Inflammatory macrophage (primary cell): ENCODE measurements at regions not wholly inside any gene's neighbourhood (a gene's known extent, or its start where the extent isn't known, plus 50 kb on each side); places are given as distances from the start of the nearest gene placed in this dataset.
"Not testable (repeated sequence)": the region's sequence is repeated elsewhere in the genome, so short reads cannot be mapped to it uniquely, and the experiment has no call there.

ENCODE experiments used
- DNase-seq, 2 donors: peaks; one replicate each; pipeline ENCODE4 v3.0.0-alpha.2; 2020 to 2022

GRCh38 chr3:69688400-69688799 is 50.9 kb upstream of the MITF start:
- peak in 1 of 2 donors; percentile 7 for DNase-seq

GRCh38 chr3:69687641-69688040 is 51.6 kb upstream of the MITF start:
- peak; percentile 21 to 52 for DNase-seq

- DNase-seq: no peak
Observed at GRCh38 chr3:69686056-69686455, 53.2 kb upstream of the MITF start.

GRCh38 chr3:69684309-69684961 is 54.8 kb upstream of the MITF start:
- no peak for DNase-seq

- DNase-seq: no peak
Observed at GRCh38 chr3:69683082-69683806, 56.0 kb upstream of the MITF start.

DNA sequence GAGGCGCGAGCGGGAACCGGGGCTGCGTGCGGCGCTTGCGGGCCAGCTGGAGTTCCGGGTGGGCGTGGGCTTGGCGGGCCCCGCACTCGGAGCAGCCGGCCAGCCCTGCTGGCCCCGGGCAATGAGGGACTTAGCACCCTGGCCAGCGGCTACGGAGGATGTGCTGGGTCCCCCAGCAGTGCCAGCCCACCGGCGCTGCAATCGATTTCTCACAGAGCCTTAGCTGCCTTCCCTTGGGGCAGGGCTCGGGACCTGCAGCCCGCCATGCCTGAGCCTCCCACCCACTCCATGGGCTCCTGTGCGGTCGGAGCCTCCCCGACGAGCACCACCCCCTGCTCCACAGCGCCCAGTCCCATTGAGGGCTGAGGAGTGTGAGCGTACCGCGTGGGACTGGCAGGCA is 61.8 kb upstream of the MITF start:
- DNase-seq: not testable (repeated sequence)

GRCh38 chr3:69675786-69676530 is 63.3 kb upstream of the MITF start:
- DNase-seq: no peak

GRCh38 chr3:69674752-69675151 is 64.5 kb upstream of the MITF start:
- DNase-seq: no peak

DNA sequence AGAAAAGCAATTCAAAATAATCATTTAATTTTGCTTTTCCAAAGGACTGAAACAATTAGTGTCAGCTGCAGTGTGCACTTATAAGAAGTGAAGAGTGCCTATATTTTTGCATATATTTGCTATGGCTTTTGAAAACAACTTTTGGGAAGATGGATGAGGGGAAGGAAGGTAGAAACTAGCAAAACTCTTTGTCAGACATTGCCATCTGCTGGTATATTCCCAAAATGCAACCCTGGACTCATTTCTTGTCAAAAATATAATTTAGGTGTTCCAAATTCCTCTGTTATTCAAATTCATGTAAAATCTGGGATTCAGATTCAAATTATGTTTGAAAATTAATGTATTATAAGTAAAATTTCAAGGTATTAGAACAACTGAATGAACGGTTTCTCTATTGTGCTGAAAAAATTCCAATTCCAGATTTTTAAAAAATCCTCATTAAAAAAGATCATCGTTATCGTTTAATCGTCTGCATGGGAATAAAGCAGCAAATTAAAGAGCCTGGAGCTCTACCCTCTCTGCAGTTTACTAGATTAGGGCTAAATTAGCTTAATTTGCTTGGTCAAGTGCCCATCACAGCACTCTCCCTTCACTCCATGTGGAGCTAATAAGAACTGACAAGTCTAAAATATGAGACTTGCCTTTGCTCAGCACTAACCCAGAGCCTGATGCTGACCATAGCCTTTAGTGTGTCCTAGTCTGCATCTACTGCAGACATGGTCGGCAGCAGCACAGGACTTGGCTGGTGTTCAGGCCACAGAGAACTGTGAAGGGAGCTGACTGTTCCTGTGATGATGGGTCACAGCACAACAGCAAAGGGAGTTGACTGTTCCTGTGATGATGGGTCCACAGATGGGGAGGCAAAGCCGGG is 67.9 kb upstream of the MITF start:
- peak; percentile 66 to 82 for DNase-seq

GRCh38 chr3:69669070-69669469 is 70.2 kb upstream of the MITF start:
- DNase-seq: no peak

DNA sequence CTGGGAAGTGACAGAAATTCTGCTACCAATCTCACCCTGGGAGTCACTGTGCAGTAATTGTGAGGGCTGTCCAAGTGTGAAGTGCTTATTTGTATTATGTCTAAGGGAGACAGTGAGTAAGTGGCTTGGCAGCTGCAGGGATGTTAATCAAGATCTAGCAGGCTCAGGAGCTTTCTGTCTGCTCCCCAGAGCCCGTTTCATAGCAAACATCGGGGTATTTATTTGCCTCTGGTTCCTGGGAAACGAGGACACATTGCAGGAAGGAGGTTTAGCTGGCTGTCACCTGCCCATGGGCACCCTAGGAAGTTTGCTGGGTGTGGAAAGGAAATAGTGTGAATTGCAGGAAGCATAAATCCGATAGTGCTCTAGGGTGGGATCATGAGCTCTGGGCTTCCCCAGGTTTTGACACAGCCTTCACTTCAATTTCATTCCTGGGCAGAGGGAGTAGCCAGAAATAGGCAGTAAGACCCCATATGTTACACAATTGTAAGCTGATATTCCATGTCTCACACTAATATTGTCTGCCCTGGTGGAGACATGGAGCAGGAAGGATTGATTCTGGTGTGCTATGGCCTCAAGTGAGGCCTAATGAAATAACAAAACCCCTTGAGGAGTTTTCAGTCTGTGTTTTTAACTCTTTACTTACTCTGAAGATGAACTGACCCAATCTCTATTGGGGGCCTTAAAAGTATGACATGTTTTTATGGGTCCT is 74.1 kb upstream of the MITF start:
- DNase-seq: no peak

GRCh38 chr3:69660631-69661030 is 78.6 kb upstream of the MITF start:
- no peak for DNase-seq

DNA sequence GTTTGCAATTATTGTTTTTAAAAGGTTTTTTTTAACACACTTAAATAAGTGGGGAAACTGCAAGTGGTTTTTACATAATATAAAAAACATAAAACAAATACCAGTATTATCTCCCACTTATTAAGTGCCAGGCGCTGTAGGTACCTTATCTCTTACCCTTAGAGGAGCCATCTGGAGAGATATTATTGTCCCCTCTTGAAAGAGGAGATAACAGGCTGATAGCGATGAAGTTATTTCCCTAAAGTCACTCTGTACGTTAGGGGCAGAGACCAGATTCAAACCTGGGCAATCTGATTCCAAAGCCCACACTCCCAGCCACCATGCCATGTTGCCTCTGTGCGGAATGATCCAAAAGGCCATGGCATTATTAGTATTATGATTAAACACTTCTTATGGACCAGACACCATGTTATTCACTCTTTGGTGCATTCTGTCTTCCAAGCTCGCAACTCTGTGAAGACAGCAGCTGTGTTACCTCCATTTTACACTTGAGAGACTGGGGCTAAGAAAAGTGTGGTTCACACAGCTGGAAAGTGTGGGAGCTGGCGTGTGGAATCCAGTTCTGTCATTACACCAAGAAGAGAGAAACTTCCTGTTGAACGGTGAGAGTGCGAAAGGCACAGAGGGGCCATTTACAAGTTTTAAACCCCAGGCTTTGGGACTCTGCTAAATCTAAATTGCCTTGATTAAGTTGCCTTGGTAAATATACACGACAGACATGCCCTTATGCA is 79.9 kb upstream of the MITF start:
- DNase-seq: no peak

DNA sequence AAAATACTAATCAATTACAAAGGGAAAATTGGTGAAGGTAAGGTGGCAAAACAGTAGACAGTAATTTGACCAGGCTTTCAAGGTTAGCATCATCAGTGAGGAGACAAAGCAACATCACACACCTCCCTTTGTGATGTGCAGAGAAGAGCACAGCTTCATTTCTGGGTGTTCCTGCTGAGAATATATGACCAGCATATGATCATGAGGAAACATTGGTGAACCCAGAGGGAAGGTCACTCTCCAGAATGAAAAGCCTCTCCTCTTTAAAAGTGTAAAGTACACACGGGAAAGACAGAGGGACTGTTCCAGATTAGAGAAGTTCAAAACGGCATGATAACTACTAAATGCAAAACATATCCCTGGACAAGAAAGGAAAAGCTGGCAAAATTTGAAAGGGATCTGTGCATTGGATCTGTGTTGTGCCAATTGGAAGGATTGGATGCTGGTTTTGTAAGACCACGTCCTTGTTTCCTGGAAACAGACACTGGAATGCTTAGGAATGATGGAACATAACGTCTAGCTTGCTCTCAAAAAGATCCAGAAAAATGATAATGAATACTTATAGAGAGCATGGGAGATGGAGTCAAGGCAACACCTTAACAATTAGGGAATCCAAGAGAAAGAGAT is 80.6 kb upstream of the MITF start:
- no peak for DNase-seq

GRCh38 chr3:69657030-69657429 is 82.2 kb upstream of the MITF start:
- DNase-seq: not testable (repeated sequence)

DNA sequence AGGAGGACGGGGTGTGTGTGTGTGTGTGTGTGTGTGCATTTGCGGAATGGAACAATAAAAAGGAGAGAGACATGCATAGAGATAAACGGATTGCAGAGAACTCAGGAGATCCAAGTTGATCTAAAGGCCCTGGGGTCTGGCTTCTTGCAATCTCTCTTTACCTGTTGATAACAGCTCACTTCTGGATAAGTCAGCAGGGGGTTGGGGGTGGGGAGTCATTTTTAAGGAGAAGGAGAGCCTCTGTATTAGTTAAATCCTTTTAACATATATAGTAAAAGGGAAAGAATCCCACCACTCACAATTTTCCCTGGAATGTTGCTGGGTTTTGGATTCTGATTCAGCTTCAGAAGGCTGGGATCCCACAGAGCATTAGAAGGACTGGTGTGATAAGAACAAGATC is 87.5 kb upstream of the MITF start:
- no peak for DNase-seq

GRCh38 chr3:69650066-69650419 is 89.2 kb upstream of the MITF start:
- no peak for DNase-seq

GRCh38 chr3:69649120-69650065 is 89.9 kb upstream of the MITF start:
- DNase-seq: peak; percentile 59 to 70

DNA sequence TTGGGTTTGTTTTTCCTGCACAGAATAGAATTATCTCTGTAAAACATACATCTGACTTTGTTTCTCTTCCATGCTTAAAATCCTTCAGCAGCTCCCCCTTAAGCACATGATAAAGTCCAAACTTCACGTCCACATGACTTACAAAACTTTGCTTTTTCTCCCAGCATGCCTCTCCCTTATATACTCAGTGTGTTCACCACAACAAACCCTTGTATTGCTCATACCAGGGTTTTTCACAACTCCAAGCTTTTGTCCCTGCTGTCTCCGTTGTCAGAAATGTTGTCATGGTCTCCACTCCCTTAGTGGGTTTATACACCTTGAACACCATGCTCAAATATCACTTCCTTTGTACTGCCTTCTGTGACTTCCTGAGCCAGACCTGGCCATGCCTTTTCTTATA is 91.1 kb upstream of the MITF start:
- DNase-seq: peak; percentile 17 to 32
